Keratinocyte (primary cell): ENCODE measurements at regions not wholly inside any gene's neighbourhood (a gene's known extent, or its start where the extent isn't known, plus 50 kb on each side); places are given as distances from the start of the nearest gene placed in this dataset.

Experiments
- EZH2 ChIP-seq: IDR thresholded peaks from one replicate; pipeline ENCODE4 v1.6.1; 2012; ENCODE audit warnings: inconsistent platforms, mild to moderate bottlenecking, low read length, moderate library complexity
- TF ChIP-seq, protein P1 (sequence below), 3 experiments: IDR thresholded peaks in 1 of 3; conservative IDR thresholded peaks in 1 of 3; optimal IDR thresholded peaks in 1 of 3; 2 replicates in 2 of 3; 3 replicates in 1 of 3; pipeline versions ENCODE3 to v1.5.1; 2011; ENCODE audit warnings: low read length in 3 of 3, mild to moderate bottlenecking in 3 of 3, moderate library complexity in 2 of 3, control low read depth in 1 of 3, inconsistent platforms in 1 of 3; ENCODE audit not compliant: insufficient read depth in 2 of 3; ENCODE audit errors: extremely low read depth in 1 of 3

DNA sequence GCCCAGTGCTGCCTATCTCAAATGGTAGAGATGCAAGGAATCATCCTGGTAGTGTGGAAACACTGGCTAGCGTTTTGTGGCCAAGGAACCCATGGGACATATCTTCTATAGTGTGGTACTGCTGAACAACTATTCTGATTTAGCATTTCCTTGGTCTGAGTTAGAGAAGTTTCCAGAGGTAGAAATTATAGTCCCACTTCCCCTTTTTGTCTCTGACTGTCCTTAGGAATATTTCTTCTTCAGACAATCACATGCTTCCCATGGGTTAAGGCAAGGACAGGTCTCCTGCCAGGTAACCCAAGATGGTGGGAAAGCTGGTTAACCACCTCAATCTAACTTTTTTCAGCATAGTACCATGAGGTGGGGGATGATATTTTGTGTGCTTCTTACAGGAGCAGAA is 729.5 kb upstream of the LRRTM4 start:
- TF ChIP-seq, protein P1, sequence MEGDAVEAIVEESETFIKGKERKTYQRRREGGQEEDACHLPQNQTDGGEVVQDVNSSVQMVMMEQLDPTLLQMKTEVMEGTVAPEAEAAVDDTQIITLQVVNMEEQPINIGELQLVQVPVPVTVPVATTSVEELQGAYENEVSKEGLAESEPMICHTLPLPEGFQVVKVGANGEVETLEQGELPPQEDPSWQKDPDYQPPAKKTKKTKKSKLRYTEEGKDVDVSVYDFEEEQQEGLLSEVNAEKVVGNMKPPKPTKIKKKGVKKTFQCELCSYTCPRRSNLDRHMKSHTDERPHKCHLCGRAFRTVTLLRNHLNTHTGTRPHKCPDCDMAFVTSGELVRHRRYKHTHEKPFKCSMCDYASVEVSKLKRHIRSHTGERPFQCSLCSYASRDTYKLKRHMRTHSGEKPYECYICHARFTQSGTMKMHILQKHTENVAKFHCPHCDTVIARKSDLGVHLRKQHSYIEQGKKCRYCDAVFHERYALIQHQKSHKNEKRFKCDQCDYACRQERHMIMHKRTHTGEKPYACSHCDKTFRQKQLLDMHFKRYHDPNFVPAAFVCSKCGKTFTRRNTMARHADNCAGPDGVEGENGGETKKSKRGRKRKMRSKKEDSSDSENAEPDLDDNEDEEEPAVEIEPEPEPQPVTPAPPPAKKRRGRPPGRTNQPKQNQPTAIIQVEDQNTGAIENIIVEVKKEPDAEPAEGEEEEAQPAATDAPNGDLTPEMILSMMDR (optimal IDR thresholded peaks at IDR 0.05 in 1 of 3, IDR thresholded peaks at IDR 0.05 in 1 of 3, conservative IDR thresholded peaks at IDR 0.05 in 1 of 3; ENCODE audit: extremely low read depth in 1 of 3, insufficient read depth in 2 of 3, low read length in 3 of 3), result no peak
- TF ChIP-seq EZH2, result no peak
